ENCODE measurements at regions not wholly inside any gene's neighbourhood (a gene's known extent, or its start where the extent isn't known, plus 50 kb on each side); places are given as distances from the start of the nearest gene placed in this dataset.

DNA sequence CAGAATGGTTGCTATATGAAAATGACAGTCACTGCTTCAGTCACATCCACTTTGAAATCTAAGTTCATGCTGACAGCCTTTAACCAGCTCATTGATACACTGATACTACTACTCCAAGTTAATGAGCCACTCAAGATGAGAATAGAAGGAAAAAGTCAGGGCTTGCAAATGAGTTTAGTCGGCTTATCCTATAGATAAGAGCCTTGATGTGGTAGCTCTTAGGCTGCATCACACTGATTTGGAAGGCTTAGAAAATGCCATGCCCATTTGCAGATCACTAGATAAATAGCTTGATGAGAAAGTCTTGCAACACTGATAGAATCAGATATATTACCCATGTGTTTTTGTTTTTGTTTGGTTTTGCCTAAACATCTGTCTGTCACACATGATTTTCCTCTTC, 251.4 kb upstream of the ATXN7L3B start:
- Mint-ChIP-seq H3K4me1 (no peaks in the 10 kb centered on the region), H3K4me3 (no peak overlapping the region), H3K27me3 (no peaks in the 10 kb centered on the region), H3K9me3 (ENCODE audit: insufficient read depth) (no peaks in the 10 kb centered on the region), H3K27ac (no peak overlapping the region)
- intact Hi-C loops (cut with micrococcal nuclease) = no loop called here
- Histone ChIP-seq H3K4me3 (ENCODE audit: control extremely low read depth in 1 of 5, extremely low read depth in 1 of 5, insufficient read depth in 1 of 5, low read depth in 2 of 5, low read length in 4 of 5) (no peak overlapping the region), H3K27ac (ENCODE audit: low read length in 2 of 2) (no peak overlapping the region), H3K9me3 (ENCODE audit: control extremely low read depth in 1 of 3, control insufficient read depth in 2 of 3, insufficient read depth in 1 of 3, low read length in 2 of 3) (no peaks in the 10 kb centered on the region), H2AFZ (ENCODE audit: insufficient read depth, low read depth, low read length, poor library complexity, severe bottlenecking) (no peak overlapping the region), H3K27me3 (replicated peaks in 1 of 4; ENCODE audit: control extremely low read depth in 1 of 4, control insufficient read depth in 3 of 4, insufficient read depth in 4 of 4, low read length in 3 of 4) (no peaks in the 10 kb centered on the region), H3K4me2 (replicated peaks; ENCODE audit: low read depth, low read length, poor library complexity, severe bottlenecking) (no peak overlapping the region), H3K36me3 (replicated peaks in 1 of 2; ENCODE audit: control extremely low read depth in 1 of 2, control insufficient read depth in 1 of 2, extremely low read depth in 1 of 2, insufficient read depth in 2 of 2, low read length in 1 of 2) (no peaks in the 10 kb centered on the region), H3K4me1 (ENCODE audit: control insufficient read depth in 2 of 2, insufficient read depth in 2 of 2, low read length in 2 of 2) (no peaks in the 10 kb centered on the region), H3K79me2 (ENCODE audit: control insufficient read depth, insufficient read depth, low read length) (no peaks in the 10 kb centered on the region), H3K9ac (ENCODE audit: low read length) (no peak overlapping the region), H4K20me1 (ENCODE audit: control insufficient read depth, insufficient read depth, low read length, poor library complexity, severe bottlenecking) (no peaks in the 10 kb centered on the region)
- WGBS (ENCODE audit: insufficient coverage) = no CpG with 5 or more reads among the region's 1 CpG
- ChIA-PET POLR2A (no interaction called here), CTCF (no interaction called here)
- DNase-seq (no peak), ATAC-seq (ENCODE audit: low read depth) (no peak)
- no peak for TF ChIP-seq EZH2 (IDR thresholded peaks at IDR 0.05; ENCODE audit: borderline replicate concordance, insufficient read depth, low read depth, low read length, poor library complexity, severe bottlenecking)
- TF ChIP-seq, protein P1, sequence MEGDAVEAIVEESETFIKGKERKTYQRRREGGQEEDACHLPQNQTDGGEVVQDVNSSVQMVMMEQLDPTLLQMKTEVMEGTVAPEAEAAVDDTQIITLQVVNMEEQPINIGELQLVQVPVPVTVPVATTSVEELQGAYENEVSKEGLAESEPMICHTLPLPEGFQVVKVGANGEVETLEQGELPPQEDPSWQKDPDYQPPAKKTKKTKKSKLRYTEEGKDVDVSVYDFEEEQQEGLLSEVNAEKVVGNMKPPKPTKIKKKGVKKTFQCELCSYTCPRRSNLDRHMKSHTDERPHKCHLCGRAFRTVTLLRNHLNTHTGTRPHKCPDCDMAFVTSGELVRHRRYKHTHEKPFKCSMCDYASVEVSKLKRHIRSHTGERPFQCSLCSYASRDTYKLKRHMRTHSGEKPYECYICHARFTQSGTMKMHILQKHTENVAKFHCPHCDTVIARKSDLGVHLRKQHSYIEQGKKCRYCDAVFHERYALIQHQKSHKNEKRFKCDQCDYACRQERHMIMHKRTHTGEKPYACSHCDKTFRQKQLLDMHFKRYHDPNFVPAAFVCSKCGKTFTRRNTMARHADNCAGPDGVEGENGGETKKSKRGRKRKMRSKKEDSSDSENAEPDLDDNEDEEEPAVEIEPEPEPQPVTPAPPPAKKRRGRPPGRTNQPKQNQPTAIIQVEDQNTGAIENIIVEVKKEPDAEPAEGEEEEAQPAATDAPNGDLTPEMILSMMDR (IDR thresholded peaks at IDR 0.05) = no peak

DNA sequence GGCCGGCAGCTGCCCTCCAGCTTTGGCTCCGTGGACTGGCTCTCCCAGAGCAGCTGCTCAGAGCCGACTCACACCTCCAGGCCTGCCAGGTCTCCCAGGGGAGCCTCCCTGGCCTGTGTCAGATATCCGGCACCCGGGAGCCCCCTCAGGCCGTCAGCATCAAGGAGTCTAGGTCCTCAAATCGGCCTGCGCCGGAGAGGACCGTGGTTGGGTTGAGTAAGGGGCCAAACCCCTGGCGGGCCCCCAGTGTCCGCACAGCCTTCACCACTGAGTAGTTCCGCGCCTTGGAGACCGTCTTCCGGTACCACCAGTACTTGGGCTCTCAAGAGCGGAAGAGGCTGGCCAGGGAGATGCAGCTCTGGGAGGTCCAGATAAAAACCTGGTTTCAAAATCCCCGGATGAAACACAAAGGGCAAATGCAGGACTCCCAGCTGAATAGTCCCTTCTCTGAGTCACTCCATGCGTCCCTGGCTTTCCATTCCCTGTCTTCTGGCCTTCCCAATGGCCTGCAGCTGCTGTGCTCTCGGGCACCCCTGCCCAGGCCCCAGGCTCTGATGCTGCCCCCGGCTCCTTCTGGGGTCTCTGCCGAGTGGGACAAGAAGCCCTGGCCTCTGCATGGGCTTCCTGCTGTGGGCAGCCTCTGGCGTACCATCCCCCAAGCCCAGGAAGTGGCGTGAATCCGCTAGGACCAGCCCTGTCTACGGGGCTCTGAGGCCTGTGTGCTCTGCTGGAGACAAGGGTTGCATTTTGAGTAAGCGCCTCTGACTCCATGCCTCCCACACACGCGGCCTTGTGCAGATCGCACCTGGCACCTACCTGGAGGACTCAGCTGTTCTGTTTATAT, 245.1 kb upstream of the ATXN7L3B start:
- TF ChIP-seq EZH2 (IDR thresholded peaks at IDR 0.05; ENCODE audit: borderline replicate concordance, insufficient read depth, low read depth, low read length, poor library complexity, severe bottlenecking) = no peak
- TF ChIP-seq, protein P1 (IDR thresholded peaks at IDR 0.05) = no peak
- WGBS (ENCODE audit: insufficient coverage) = 88% methylated on average over 26 of the region's 30 CpGs
- H2AFZ ChIP-seq (ENCODE audit: insufficient read depth, low read depth, low read length, poor library complexity, severe bottlenecking) = no peak overlapping the region
- no peaks in the 10 kb centered on the region for H3K4me1 ChIP-seq (ENCODE audit: control insufficient read depth in 2 of 2, insufficient read depth in 2 of 2, low read length in 2 of 2)
- H3K4me3 ChIP-seq (ENCODE audit: control extremely low read depth in 1 of 5, extremely low read depth in 1 of 5, insufficient read depth in 1 of 5, low read depth in 2 of 5, low read length in 4 of 5) = no peak overlapping the region
- no peak for ATAC-seq (ENCODE audit: low read depth)
- no peaks in the 10 kb centered on the region for H3K9me3 Mint-ChIP-seq (ENCODE audit: insufficient read depth)
- no peaks in the 10 kb centered on the region for H3K36me3 ChIP-seq (replicated peaks in 1 of 2; ENCODE audit: control extremely low read depth in 1 of 2, control insufficient read depth in 1 of 2, extremely low read depth in 1 of 2, insufficient read depth in 2 of 2, low read length in 1 of 2)
- no peaks in the 10 kb centered on the region for H3K79me2 ChIP-seq (ENCODE audit: control insufficient read depth, insufficient read depth, low read length)
- no peak for DNase-seq
- no peak overlapping the region for H3K9ac ChIP-seq (ENCODE audit: low read length)
- CTCF ChIA-PET = no interaction called here
- intact Hi-C loops (cut with micrococcal nuclease) = no loop called here
- no peak overlapping the region for H3K4me2 ChIP-seq (replicated peaks; ENCODE audit: low read depth, low read length, poor library complexity, severe bottlenecking)
- no peak overlapping the region for H3K27ac Mint-ChIP-seq
- POLR2A ChIA-PET = no interaction called here
- no peaks in the 10 kb centered on the region for H3K27me3 Mint-ChIP-seq
- H3K27me3 ChIP-seq (replicated peaks in 1 of 4; ENCODE audit: control extremely low read depth in 1 of 4, control insufficient read depth in 3 of 4, insufficient read depth in 4 of 4, low read length in 3 of 4) = no peaks in the 10 kb centered on the region
- no peak overlapping the region for H3K4me3 Mint-ChIP-seq
- H3K27ac ChIP-seq (ENCODE audit: low read length in 2 of 2) = no peak overlapping the region
- H4K20me1 ChIP-seq (ENCODE audit: control insufficient read depth, insufficient read depth, low read length, poor library complexity, severe bottlenecking) = no peaks in the 10 kb centered on the region
- H3K4me1 Mint-ChIP-seq = no peaks in the 10 kb centered on the region
- peaks cover 0 to 14% (median 0%) of the 10 kb centered on the region in 3 donors for H3K9me3 ChIP-seq (ENCODE audit: control extremely low read depth in 1 of 3, control insufficient read depth in 2 of 3, insufficient read depth in 1 of 3, low read length in 2 of 3)

Data from B cell (primary cell).